ENCODE measurements at regions not wholly inside any gene's neighbourhood (a gene's known extent, or its start where the extent isn't known, plus 50 kb on each side); places are given as distances from the start of the nearest gene placed in this dataset.
"Not testable (repeated sequence)": the region's sequence is repeated elsewhere in the genome, so short reads cannot be mapped to it uniquely, and the experiment has no call there.

GRCh38 chr5:117761186-117761585, 1186.6 kb upstream of the SEMA6A start:
- no peak for DNase-seq

GRCh38 chr5:117759849-117760499, 1185.4 kb upstream of the SEMA6A start:
- DNase-seq = no peak

GRCh38 chr5:117752403-117752802, 1177.8 kb upstream of the SEMA6A start:
- DNase-seq = no peak

- no peak for DNase-seq
Observed at GRCh38 chr5:117748336-117748735, 1173.7 kb upstream of the SEMA6A start.

GRCh38 chr5:117743337-117743736, 1168.7 kb upstream of the SEMA6A start:
- no peak for DNase-seq

- DNase-seq = no peak
Observed at GRCh38 chr5:117741655-117742206, 1167.1 kb upstream of the SEMA6A start.

- no peak for DNase-seq
Observed at GRCh38 chr5:117740268-117740667, 1165.6 kb upstream of the SEMA6A start.

- no peak for DNase-seq
Observed at GRCh38 chr5:117738571-117738970, 1163.9 kb upstream of the SEMA6A start.

GRCh38 chr5:117736698-117737097, 1162.1 kb upstream of the SEMA6A start:
- DNase-seq = no peak

- DNase-seq = no peak
Observed at GRCh38 chr5:117734056-117734455, 1159.4 kb upstream of the SEMA6A start.

GRCh38 chr5:117733051-117733450, 1158.4 kb upstream of the SEMA6A start:
- DNase-seq = no peak

- DNase-seq = no peak
Observed at GRCh38 chr5:117732264-117732663, 1157.6 kb upstream of the SEMA6A start.

- no peak for DNase-seq
Observed at GRCh38 chr5:117731446-117731845, 1156.8 kb upstream of the SEMA6A start.

- not testable (repeated sequence) for DNase-seq
Observed at GRCh38 chr5:117720784-117721183, 1146.2 kb upstream of the SEMA6A start.

GRCh38 chr5:117719413-117719812, 1144.8 kb upstream of the SEMA6A start:
- no peak for DNase-seq

GRCh38 chr5:117713585-117714198, 1139.1 kb upstream of the SEMA6A start:
- DNase-seq = no peak

- DNase-seq = no peak
Observed at GRCh38 chr5:117701062-117701461, 1126.4 kb upstream of the SEMA6A start.

- no peak for DNase-seq
Observed at GRCh38 chr5:117692606-117693005, 1118.0 kb upstream of the SEMA6A start.

- no peak for DNase-seq
Observed at GRCh38 chr5:117691081-117691870, 1116.7 kb upstream of the SEMA6A start.

GRCh38 chr5:117690612-117691011, 1116.0 kb upstream of the SEMA6A start:
- DNase-seq = no peak

- DNase-seq = no peak
Observed at GRCh38 chr5:117686926-117687325, 1112.3 kb upstream of the SEMA6A start.

- DNase-seq = no peak
Observed at GRCh38 chr5:117682416-117682815, 1107.8 kb upstream of the SEMA6A start.

GRCh38 chr5:117681431-117682254, 1107.0 kb upstream of the SEMA6A start:
- no peak for DNase-seq

Data from stimulated activated CD4-positive, alpha-beta T cell treated with anti-CD3 and anti-CD28 coated beads, Interleukin-2, amount 100 ng/mL, for 48 hours (primary cell).